ENCODE measurements at regions not wholly inside any gene's neighbourhood (a gene's known extent, or its start where the extent isn't known, plus 50 kb on each side); places are given as distances from the start of the nearest gene placed in this dataset.

- Histone ChIP-seq H3K9me3 (ENCODE audit: control insufficient read depth in 4 of 4, insufficient read depth in 3 of 4, low read length in 3 of 4) (peaks cover 0 to 5% (median 2%) of the 10 kb centered on the region in 4 donors), H3K4me3 (no peak overlapping the region), H3K27ac (ENCODE audit: low read depth in 1 of 2, low read length in 1 of 2) (no peak overlapping the region), H3K27me3 (ENCODE audit: control insufficient read depth in 3 of 3, insufficient read depth in 3 of 3, low read length in 2 of 3) (no peaks in the 10 kb centered on the region), H3K36me3 (ENCODE audit: control insufficient read depth in 4 of 4, insufficient read depth in 4 of 4, low read length in 4 of 4) (no peaks in the 10 kb centered on the region), H3K4me1 (ENCODE audit: control insufficient read depth in 5 of 5, insufficient read depth in 5 of 5, low read length in 5 of 5) (no peaks in the 10 kb centered on the region), H3K9ac (ENCODE audit: insufficient read depth in 1 of 2, low read length in 2 of 2) (no peak overlapping the region)
- no peak for ATAC-seq (ENCODE audit: insufficient read depth, low FRiP score)
- DNase-seq = no peak
- TF ChIP-seq CTCF (IDR thresholded peaks at IDR 0.05; ENCODE audit: control extremely low read depth, extremely low read depth) = no peak
- WGBS, 2 donors = 38 to 89% methylated on average over 1 of the region's 1 CpG
Observed at GRCh38 chr11:101661559-101661958, 77.8 kb upstream of the TRPC6 start.
